OCI-LY7 (cell line): ENCODE measurements at regions not wholly inside any gene's neighbourhood (a gene's known extent, or its start where the extent isn't known, plus 50 kb on each side); places are given as distances from the start of the nearest gene placed in this dataset.
"Not testable (repeated sequence)": the region's sequence is repeated elsewhere in the genome, so short reads cannot be mapped to it uniquely, and the experiment has no call there.

ENCODE experiments used
- EZH2phosphoT487 ChIP-seq: fragments of 200-600 bp; sonication (generic); IDR thresholded peaks from 2 replicates; pipeline ENCODE4 v1.6.1; 2018; ENCODE audit warnings: low read depth, borderline replicate concordance, mild to moderate bottlenecking, mixed run types, antibody characterized with exemption, low read length, moderate library complexity, mixed read lengths
- TF ChIP-seq, protein P1 (sequence below): fragments of 200-600 bp; sonication (generic); conservative IDR thresholded peaks from 2 replicates; pipeline ENCODE4 v1.5.1; 2014; ENCODE audit warnings: mild to moderate bottlenecking, antibody characterized with exemption, low read length, moderate library complexity, mixed read lengths

DNA sequence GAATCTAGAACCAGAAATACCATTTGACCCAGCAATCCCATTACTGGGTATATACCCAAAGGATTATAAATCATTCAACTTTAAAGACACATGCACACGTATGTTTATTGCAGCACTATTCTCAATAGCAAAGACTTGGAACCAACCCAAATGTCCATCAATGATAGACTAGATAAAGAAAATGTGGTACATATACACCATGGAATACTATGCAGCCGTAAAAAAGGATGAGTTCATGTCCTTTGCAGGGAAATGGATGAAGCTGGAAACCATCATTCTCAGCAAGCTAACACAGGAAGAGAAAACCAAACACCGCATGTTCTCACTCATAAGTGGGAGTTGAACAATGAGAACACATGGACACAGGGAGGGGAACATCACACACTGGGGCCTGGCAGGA is 154.0 kb upstream of the PTGFR start:
- TF ChIP-seq, protein P1, sequence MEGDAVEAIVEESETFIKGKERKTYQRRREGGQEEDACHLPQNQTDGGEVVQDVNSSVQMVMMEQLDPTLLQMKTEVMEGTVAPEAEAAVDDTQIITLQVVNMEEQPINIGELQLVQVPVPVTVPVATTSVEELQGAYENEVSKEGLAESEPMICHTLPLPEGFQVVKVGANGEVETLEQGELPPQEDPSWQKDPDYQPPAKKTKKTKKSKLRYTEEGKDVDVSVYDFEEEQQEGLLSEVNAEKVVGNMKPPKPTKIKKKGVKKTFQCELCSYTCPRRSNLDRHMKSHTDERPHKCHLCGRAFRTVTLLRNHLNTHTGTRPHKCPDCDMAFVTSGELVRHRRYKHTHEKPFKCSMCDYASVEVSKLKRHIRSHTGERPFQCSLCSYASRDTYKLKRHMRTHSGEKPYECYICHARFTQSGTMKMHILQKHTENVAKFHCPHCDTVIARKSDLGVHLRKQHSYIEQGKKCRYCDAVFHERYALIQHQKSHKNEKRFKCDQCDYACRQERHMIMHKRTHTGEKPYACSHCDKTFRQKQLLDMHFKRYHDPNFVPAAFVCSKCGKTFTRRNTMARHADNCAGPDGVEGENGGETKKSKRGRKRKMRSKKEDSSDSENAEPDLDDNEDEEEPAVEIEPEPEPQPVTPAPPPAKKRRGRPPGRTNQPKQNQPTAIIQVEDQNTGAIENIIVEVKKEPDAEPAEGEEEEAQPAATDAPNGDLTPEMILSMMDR: not testable (repeated sequence)
- TF ChIP-seq EZH2phosphoT487: not testable (repeated sequence)
